Esophagus muscularis mucosa (tissue), 4 donors: ENCODE measurements at regions not wholly inside any gene's neighbourhood (a gene's known extent, or its start where the extent isn't known, plus 50 kb on each side); places are given as distances from the start of the nearest gene placed in this dataset.

Experiments used
- DNase-seq: peaks from one replicate; pipeline ENCODE4 v3.0.0-alpha.2; 2017; ENCODE audit errors: extremely low spot score
- H3K27ac ChIP-seq, 4 donors: fragments of 200-600 bp; sonication (generic); replicated peaks in 1 of 4; 1 replicate in 3 of 4; 2 replicates in 1 of 4; pipeline ENCODE4 v1.5.1; 2016 to 2019; ENCODE audit warnings: mild to moderate bottlenecking in 1 of 4
- H3K27me3 ChIP-seq, 4 donors: fragments of 200-600 bp; sonication (generic); one replicate each; pipeline versions ENCODE4 v1.5.1 to v1.6.0; 2016 to 2019
- H3K36me3 ChIP-seq, 4 donors: fragments of 200-600 bp; sonication (generic); one replicate each; pipeline ENCODE4 v1.5.1; 2016 to 2019
- H3K4me1 ChIP-seq, 4 donors: fragments of 200-600 bp; sonication (generic); one replicate each; pipeline ENCODE4 v1.5.1; 2016 to 2019
- H3K4me3 ChIP-seq, 4 donors: fragments of 200-600 bp; sonication (generic); 1 replicate in 2 of 4; 2 replicates in 2 of 4; pipeline ENCODE4 v1.5.1; 2016 to 2019; ENCODE audit warnings: mild to moderate bottlenecking in 4 of 4, moderate library complexity in 1 of 4
- H3K9me3 ChIP-seq, 4 donors: fragments of 200-600 bp; sonication (generic); 1 replicate in 3 of 4; 2 replicates in 1 of 4; pipeline ENCODE4 v1.5.1; 2016 to 2019
- CTCF ChIP-seq, 3 experiments: fragments of 200-600 bp in 2 of 3; fragments of 450-650 bp in 1 of 3; sonication (generic) in 2 of 3; IDR thresholded peaks; one replicate each; pipeline ENCODE4 v1.5.1; 2017 to 2019; ENCODE audit warnings: antibody characterized with exemption in 3 of 3, mild to moderate bottlenecking in 2 of 3, moderate library complexity in 1 of 3
- EP300 ChIP-seq: sonication (generic); formaldehyde crosslinking; IDR thresholded peaks from one replicate; pipeline ENCODE4 v1.6.1; 2017; ENCODE audit warnings: antibody characterized with exemption
- POLR2A ChIP-seq: fragments of 450-650 bp; IDR thresholded peaks from one replicate; pipeline ENCODE4 v1.6.1; 2017; ENCODE audit warnings: antibody characterized with exemption, moderate library complexity, mild to moderate bottlenecking, low read depth
- POLR2AphosphoS5 ChIP-seq, 2 donors: sonication (generic); formaldehyde crosslinking; IDR thresholded peaks; one replicate each; pipeline ENCODE4 v1.6.1; 2017; ENCODE audit warnings: antibody characterized with exemption in 2 of 2
- WGBS: methylation state at CpG from one replicate; pipeline ENCODE4 v1.1.5; 2018; 5-methylcytosine and 5-hydroxymethylcytosine counted together
- intact Hi-C: fragments of 100-400 bp; cut with DNase I; formaldehyde crosslinking; loops from one replicate; pipeline ENCODE4 v1.15.1; 2023

- TF ChIP-seq POLR2AphosphoS5 (IDR thresholded peaks at IDR 0.05) (no peak), CTCF (IDR thresholded peaks at IDR 0.05) (no peak), POLR2A (no peak), EP300 (no peak)
- Histone ChIP-seq H3K4me1 (no peaks in the 10 kb centered on the region), H3K27me3 (no peaks in the 10 kb centered on the region), H3K4me3 (no peak overlapping the region), H3K36me3 (no peaks in the 10 kb centered on the region), H3K27ac (no peak overlapping the region), H3K9me3 (peaks cover 0 to 10% (median 0%) of the 10 kb centered on the region in 4 donors)
- intact Hi-C loops: no loop called here
- DNase-seq: no peak
These were observed 455.3 kb upstream of the KIF2A start for GRCh38 chr5:61850696-61851095.

GRCh38 chr5:61854531-61854930 lies 451.5 kb upstream of the KIF2A start:
- H3K4me1 ChIP-seq: no peaks in the 10 kb centered on the region
- H3K9me3 ChIP-seq: peaks cover 0 to 13% (median 0%) of the 10 kb centered on the region in 4 donors
- intact Hi-C loops: no loop called here
- H3K27ac ChIP-seq: no peak overlapping the region
- no peaks in the 10 kb centered on the region for H3K36me3 ChIP-seq
- H3K4me3 ChIP-seq: no peak overlapping the region
- no peak for TF ChIP-seq POLR2A
- TF ChIP-seq POLR2AphosphoS5 (IDR thresholded peaks at IDR 0.05): no peak
- TF ChIP-seq EP300: no peak
- no peak for TF ChIP-seq CTCF (IDR thresholded peaks at IDR 0.05)
- WGBS: 90% methylated on average over 2 of the region's 2 CpGs
- no peak for DNase-seq
- H3K27me3 ChIP-seq: no peaks in the 10 kb centered on the region

- TF ChIP-seq POLR2A (no peak), CTCF (IDR thresholded peaks at IDR 0.05) (no peak), POLR2AphosphoS5 (IDR thresholded peaks at IDR 0.05) (no peak), EP300 (no peak)
- intact Hi-C loops: no loop called here
These were observed 445.0 kb upstream of the KIF2A start for GRCh38 chr5:61860978-61861377.

GRCh38 chr5:61866930-61867329 lies 439.1 kb upstream of the KIF2A start:
- no peak for DNase-seq
- H3K27ac ChIP-seq: no peak overlapping the region
- H3K9me3 ChIP-seq: no peaks in the 10 kb centered on the region
- intact Hi-C loops: no loop called here
- TF ChIP-seq EP300 (no peak), POLR2AphosphoS5 (IDR thresholded peaks at IDR 0.05) (no peak), POLR2A (no peak), CTCF (IDR thresholded peaks at IDR 0.05) (no peak)
- no peaks in the 10 kb centered on the region for H3K36me3 ChIP-seq
- H3K4me3 ChIP-seq: no peak overlapping the region
- H3K4me1 ChIP-seq: no peaks in the 10 kb centered on the region
- 56% methylated on average over 3 of the region's 3 CpGs for WGBS
- no peaks in the 10 kb centered on the region for H3K27me3 ChIP-seq

More at GRCh38 chr5:61860978-61861377, 445.0 kb upstream of the KIF2A start:
- DNase-seq: no peak
- Histone ChIP-seq H3K36me3 (no peaks in the 10 kb centered on the region), H3K9me3 (peaks cover 0 to 3% (median 0%) of the 10 kb centered on the region in 4 donors), H3K27ac (no peak overlapping the region), H3K27me3 (no peaks in the 10 kb centered on the region), H3K4me1 (no peaks in the 10 kb centered on the region), H3K4me3 (no peak overlapping the region)
- 100% methylated on average over 1 of the region's 1 CpG for WGBS

GRCh38 chr5:61869333-61869732 lies 436.7 kb upstream of the KIF2A start:
- Histone ChIP-seq H3K4me1 (no peaks in the 10 kb centered on the region), H3K4me3 (no peak overlapping the region), H3K9me3 (no peaks in the 10 kb centered on the region), H3K36me3 (no peaks in the 10 kb centered on the region), H3K27me3 (no peaks in the 10 kb centered on the region), H3K27ac (no peak overlapping the region)
- 95% methylated on average over 2 of the region's 2 CpGs for WGBS
- TF ChIP-seq EP300 (no peak), CTCF (IDR thresholded peaks at IDR 0.05) (no peak), POLR2A (no peak), POLR2AphosphoS5 (IDR thresholded peaks at IDR 0.05) (no peak)
- intact Hi-C loops: no loop called here
- DNase-seq: no peak
